GM18508 (cell line): ENCODE measurements at regions not wholly inside any gene's neighbourhood (a gene's known extent, or its start where the extent isn't known, plus 50 kb on each side); places are given as distances from the start of the nearest gene placed in this dataset.

Experiments used
- ATAC-seq: cut with Tn5 transposase; IDR thresholded peaks from one replicate; pipeline ENCODE4 v1.9.1; 2021; ENCODE audit warnings: moderate number of reproducible peaks; ENCODE audit not compliant: insufficient read depth, unreplicated experiment

GRCh38 chr13:110826101-110826500 is 88.8 kb downstream of the ANKRD10 start:
- no peak for ATAC-seq

DNA sequence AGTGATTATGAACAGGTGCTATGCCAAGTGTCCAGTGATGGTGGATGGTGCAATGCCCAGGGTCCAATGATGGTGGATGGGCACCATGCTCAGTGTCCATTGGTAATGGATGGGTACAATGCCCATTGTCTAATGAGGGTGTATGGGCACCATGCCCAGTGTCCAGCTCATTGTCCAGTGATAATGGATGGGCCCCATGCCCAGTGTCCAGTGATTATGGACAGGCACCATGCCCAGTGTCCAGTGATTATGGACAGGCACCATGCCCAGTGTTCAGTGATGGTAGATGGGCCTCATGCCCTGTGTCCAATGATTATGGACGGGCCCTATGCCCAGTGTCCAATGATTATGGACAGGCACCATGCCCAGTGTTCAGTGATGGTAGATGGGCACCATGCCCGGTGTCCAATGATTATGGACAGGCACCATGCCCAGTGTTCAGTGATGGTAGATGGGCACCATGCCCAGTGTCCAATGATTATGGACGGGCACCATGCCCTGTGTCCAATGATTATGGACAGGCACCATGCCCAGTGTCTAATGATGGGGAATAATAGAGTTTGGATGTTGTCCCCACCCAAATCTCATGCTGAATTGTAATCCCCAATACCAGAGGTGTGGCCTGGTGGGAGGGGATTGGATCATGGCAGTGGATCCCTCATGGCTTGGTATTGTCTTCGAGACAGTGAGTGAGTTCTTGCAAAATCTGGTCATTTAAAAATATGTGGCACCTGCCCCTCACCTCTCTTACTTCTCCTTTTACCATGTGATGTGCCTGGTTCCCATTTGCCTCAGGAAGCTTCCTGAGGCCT is 87.8 kb downstream of the ANKRD10 start:
- no peak for ATAC-seq
